Mesenchymal stem cell (in vitro differentiated cells and primary cell): ENCODE measurements at regions not wholly inside any gene's neighbourhood (a gene's known extent, or its start where the extent isn't known, plus 50 kb on each side); places are given as distances from the start of the nearest gene placed in this dataset.

Source experiments
- DNase-seq: peaks from one replicate; pipeline ENCODE4 v3.0.0-alpha.2; 2013
- H2AFZ ChIP-seq: one replicate; pipeline ENCODE4 v1.6.1; 2013; ENCODE audit warnings: low read depth, mild to moderate bottlenecking, control low read depth, inconsistent platforms, low read length, moderate library complexity
- H2AK5ac ChIP-seq: 2 replicates; pipeline ENCODE4 v1.6.1; 2013; ENCODE audit warnings: low read length, moderate library complexity, mild to moderate bottlenecking, inconsistent platforms; ENCODE audit not compliant: severe bottlenecking
- H2BK120ac ChIP-seq: one replicate; pipeline ENCODE4 v1.6.1; 2013; ENCODE audit warnings: low read depth, mild to moderate bottlenecking, inconsistent platforms, low read length, moderate library complexity
- H2BK12ac ChIP-seq, 2 experiments: one replicate each; pipeline ENCODE4 v1.6.1; 2013; ENCODE audit warnings: inconsistent platforms in 2 of 2, low read length in 2 of 2, mild to moderate bottlenecking in 2 of 2, moderate library complexity in 2 of 2, control low read depth in 1 of 2
- H2BK15ac ChIP-seq: one replicate; pipeline ENCODE4 v1.6.1; 2013; ENCODE audit warnings: mild to moderate bottlenecking, low read depth, inconsistent platforms; ENCODE audit not compliant: poor library complexity, severe bottlenecking
- H2BK5ac ChIP-seq: 2 replicates; pipeline ENCODE4 v1.6.1; 2013; ENCODE audit warnings: low read depth, mild to moderate bottlenecking, low read length, control low read depth, inconsistent platforms; ENCODE audit not compliant: poor library complexity, severe bottlenecking
- H3K14ac ChIP-seq, 2 experiments: one replicate each; pipeline ENCODE4 v1.6.1; 2013; ENCODE audit warnings: inconsistent platforms in 2 of 2, low read length in 2 of 2, control low read depth in 1 of 2, mild to moderate bottlenecking in 1 of 2, moderate library complexity in 1 of 2
- H3K18ac ChIP-seq, 2 experiments: one replicate each; pipeline ENCODE4 v1.6.1; 2013; ENCODE audit warnings: inconsistent platforms in 2 of 2, low read length in 2 of 2, control low read depth in 1 of 2, low read depth in 1 of 2, mild to moderate bottlenecking in 1 of 2
- H3K23ac ChIP-seq, 2 experiments: one replicate each; pipeline ENCODE4 v1.6.1; 2013; ENCODE audit warnings: inconsistent platforms in 2 of 2, low read length in 2 of 2, mild to moderate bottlenecking in 2 of 2, moderate library complexity in 2 of 2, control low read depth in 1 of 2
- H3K27ac ChIP-seq: 2 replicates; pipeline ENCODE4 v1.5.1; 2013; ENCODE audit warnings: mild to moderate bottlenecking, moderate library complexity, low read length, control low read depth, inconsistent platforms; ENCODE audit not compliant: poor library complexity, severe bottlenecking
- H3K27me3 ChIP-seq, 2 experiments: 2 replicates each; pipeline versions ENCODE4 v1.6.1 to v1.7.0; 2013; ENCODE audit warnings: low read length in 2 of 2, mild to moderate bottlenecking in 2 of 2, moderate library complexity in 2 of 2, control low read depth in 1 of 2, inconsistent platforms in 1 of 2; ENCODE audit not compliant: control insufficient read depth in 1 of 2, insufficient read depth in 1 of 2
- H3K36me3 ChIP-seq, 2 experiments: 2 replicates each; pipeline versions ENCODE4 v1.6.1 to v1.7.0; 2013; ENCODE audit warnings: low read length in 2 of 2, control low read depth in 1 of 2, inconsistent platforms in 1 of 2, low read depth in 1 of 2, mild to moderate bottlenecking in 1 of 2; ENCODE audit not compliant: insufficient read depth in 2 of 2, control insufficient read depth in 1 of 2
- H3K4ac ChIP-seq, 2 experiments: one replicate each; pipeline ENCODE4 v1.6.1; 2013; ENCODE audit warnings: inconsistent platforms in 2 of 2, low read length in 2 of 2, mild to moderate bottlenecking in 2 of 2, moderate library complexity in 2 of 2, control low read depth in 1 of 2, low read depth in 1 of 2
- H3K4me1 ChIP-seq: 2 replicates; pipeline ENCODE4 v1.6.1; 2013; ENCODE audit warnings: low read depth, low read length, control low read depth; ENCODE audit not compliant: control insufficient read depth, insufficient read depth
- H3K4me2 ChIP-seq: 2 replicates; pipeline ENCODE4 v1.6.1; 2013; ENCODE audit warnings: low read length, mild to moderate bottlenecking, inconsistent platforms; ENCODE audit not compliant: poor library complexity, severe bottlenecking
- H3K4me3 ChIP-seq, 2 experiments: 2 replicates each; pipeline versions ENCODE4 v1.5.1 to v1.7.0; 2013; ENCODE audit warnings: low read length in 2 of 2, mild to moderate bottlenecking in 2 of 2, control low read depth in 1 of 2, low read depth in 1 of 2; ENCODE audit not compliant: insufficient read depth in 1 of 2
- H3K79me1 ChIP-seq: replicated peaks from 2 replicates; pipeline ENCODE4 v1.6.1; 2013; ENCODE audit warnings: mild to moderate bottlenecking, control low read depth, low read length, inconsistent platforms; ENCODE audit not compliant: poor library complexity, severe bottlenecking
- H3K9ac ChIP-seq: 2 replicates; pipeline ENCODE4 v1.7.0; 2013; ENCODE audit warnings: mild to moderate bottlenecking, low read length, moderate library complexity
- H3K9me3 ChIP-seq: 2 replicates; pipeline ENCODE4 v1.7.0; 2013; ENCODE audit warnings: mild to moderate bottlenecking, low read length; ENCODE audit not compliant: control insufficient read depth
- H4K8ac ChIP-seq: one replicate; pipeline ENCODE4 v1.6.1; 2013; ENCODE audit warnings: inconsistent platforms, mild to moderate bottlenecking, low read length, moderate library complexity
- H4K91ac ChIP-seq: one replicate; pipeline ENCODE4 v1.6.1; 2013; ENCODE audit warnings: mild to moderate bottlenecking, low read length, inconsistent platforms
- WGBS: methylation state at CpG from one replicate; pipeline ENCODE4 v1.1.7; 2013; ENCODE audit warnings: mixed read lengths; 5-methylcytosine and 5-hydroxymethylcytosine counted together

DNA sequence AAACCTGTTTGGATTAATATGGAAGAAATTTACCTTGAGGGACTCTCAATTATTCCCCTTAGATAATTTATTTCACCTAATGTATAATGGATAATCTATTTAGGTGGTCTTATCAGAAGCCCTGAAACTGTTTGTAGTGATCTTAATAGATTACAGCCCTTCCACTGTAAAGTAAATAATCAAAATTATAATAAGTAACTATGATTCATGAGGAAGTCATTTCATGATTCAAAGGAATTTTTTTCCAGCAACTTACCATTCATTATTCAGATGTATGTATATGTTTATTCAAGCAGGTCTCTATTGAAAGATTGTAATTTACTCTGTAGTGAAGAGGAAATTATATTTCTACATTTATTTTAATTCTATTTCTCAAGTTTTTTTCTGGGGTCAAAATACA lies 250.6 kb upstream of the ROBO1 start:
- no peak overlapping the region for H2AK5ac ChIP-seq
- no peak overlapping the region for H2BK120ac ChIP-seq
- H3K27ac ChIP-seq, result no peak overlapping the region
- no peaks in the 10 kb centered on the region for H3K4me1 ChIP-seq
- H3K9me3 ChIP-seq, result no peaks in the 10 kb centered on the region
- H2AFZ ChIP-seq, result no peak overlapping the region
- no peak overlapping the region for H2BK12ac ChIP-seq
- H3K79me1 ChIP-seq, result no peaks in the 10 kb centered on the region
- no peak overlapping the region for H4K8ac ChIP-seq
- H3K23ac ChIP-seq, result no peak overlapping the region
- no peak overlapping the region for H3K9ac ChIP-seq
- no peak overlapping the region for H2BK5ac ChIP-seq
- no peak overlapping the region for H4K91ac ChIP-seq
- H2BK15ac ChIP-seq, result no peak overlapping the region
- DNase-seq, result no peak
- H3K4me2 ChIP-seq, result no peak overlapping the region
- H3K27me3 ChIP-seq, result no peaks in the 10 kb centered on the region
- H3K14ac ChIP-seq, result no peak overlapping the region
- no peak overlapping the region for H3K18ac ChIP-seq
- H3K4ac ChIP-seq, result no peak overlapping the region
- no peak overlapping the region for H3K4me3 ChIP-seq
- no peaks in the 10 kb centered on the region for H3K36me3 ChIP-seq

DNA sequence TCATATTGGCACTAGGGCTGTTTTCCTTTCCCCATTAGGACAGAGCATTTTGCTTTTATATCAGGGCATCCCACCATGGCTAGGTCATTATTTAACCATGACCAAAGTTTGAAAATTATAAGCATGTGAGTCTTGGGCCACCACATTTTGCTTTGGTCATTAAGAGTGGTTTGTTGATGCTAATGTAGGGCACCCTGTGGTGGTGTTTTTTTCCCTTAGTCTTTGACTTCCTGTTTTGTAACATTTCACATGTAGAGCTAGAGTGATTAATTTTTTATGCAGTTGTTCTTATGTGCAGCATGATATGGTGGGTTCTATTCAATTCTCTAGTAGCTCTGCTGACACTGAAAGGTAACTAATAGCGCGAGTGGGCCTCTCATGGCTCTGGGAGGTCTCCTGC lies 249.6 kb upstream of the ROBO1 start:
- H3K18ac ChIP-seq, result no peak overlapping the region
- no peak for DNase-seq
- H3K4me2 ChIP-seq, result no peak overlapping the region
- no peaks in the 10 kb centered on the region for H3K36me3 ChIP-seq
- H3K4me1 ChIP-seq, result no peaks in the 10 kb centered on the region
- H3K9ac ChIP-seq, result no peak overlapping the region
- no peaks in the 10 kb centered on the region for H3K9me3 ChIP-seq
- H3K4me3 ChIP-seq, result no peak overlapping the region
- H2BK15ac ChIP-seq, result no peak overlapping the region
- no peaks in the 10 kb centered on the region for H3K79me1 ChIP-seq
- no peak overlapping the region for H2BK12ac ChIP-seq
- no peak overlapping the region for H2AFZ ChIP-seq
- H3K14ac ChIP-seq, result no peak overlapping the region
- H3K27me3 ChIP-seq, result no peaks in the 10 kb centered on the region
- H4K8ac ChIP-seq, result no peak overlapping the region
- H3K27ac ChIP-seq, result no peak overlapping the region
- H3K23ac ChIP-seq, result no peak overlapping the region
- H2BK5ac ChIP-seq, result no peak overlapping the region
- WGBS, result 100% methylated on average over 2 of the region's 2 CpGs
- H2AK5ac ChIP-seq, result no peak overlapping the region
- no peak overlapping the region for H4K91ac ChIP-seq
- H2BK120ac ChIP-seq, result no peak overlapping the region
- no peak overlapping the region for H3K4ac ChIP-seq

DNA sequence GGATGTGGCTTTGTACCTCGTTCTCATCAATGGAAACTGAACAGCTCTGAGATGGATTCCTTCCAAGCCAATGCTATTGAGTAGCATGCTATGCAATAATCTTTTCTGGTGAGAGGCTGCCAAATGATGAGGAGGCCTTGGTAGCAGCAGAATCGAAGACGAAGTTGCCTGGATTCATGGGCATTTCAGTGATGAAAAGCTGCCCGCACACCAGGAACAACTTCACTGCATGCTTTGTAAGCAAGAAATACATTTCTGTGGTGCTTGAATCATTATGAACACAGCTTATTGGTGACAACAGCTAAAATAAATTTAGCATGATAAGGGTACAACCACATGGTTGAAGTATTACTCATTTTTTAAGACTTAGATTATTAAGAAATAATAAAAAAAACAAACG lies 246.8 kb upstream of the ROBO1 start:
- Histone ChIP-seq H2BK12ac (no peak overlapping the region), H2BK15ac (no peak overlapping the region), H3K18ac (no peak overlapping the region), H2AK5ac (no peak overlapping the region), H3K4me2 (no peak overlapping the region), H3K36me3 (no peaks in the 10 kb centered on the region), H3K27me3 (no peaks in the 10 kb centered on the region), H3K23ac (no peak overlapping the region), H3K9me3 (no peaks in the 10 kb centered on the region), H2BK5ac (no peak overlapping the region), H3K79me1 (no peaks in the 10 kb centered on the region), H4K91ac (no peak overlapping the region), H3K27ac (no peak overlapping the region), H2AFZ (no peak overlapping the region), H2BK120ac (no peak overlapping the region), H4K8ac (no peak overlapping the region), H3K4me1 (no peaks in the 10 kb centered on the region), H3K4ac (no peak overlapping the region), H3K14ac (no peak overlapping the region), H3K9ac (no peak overlapping the region), H3K4me3 (no peak overlapping the region)
- no peak for DNase-seq
- 64% methylated on average over 1 of the region's 5 CpGs for WGBS

DNA sequence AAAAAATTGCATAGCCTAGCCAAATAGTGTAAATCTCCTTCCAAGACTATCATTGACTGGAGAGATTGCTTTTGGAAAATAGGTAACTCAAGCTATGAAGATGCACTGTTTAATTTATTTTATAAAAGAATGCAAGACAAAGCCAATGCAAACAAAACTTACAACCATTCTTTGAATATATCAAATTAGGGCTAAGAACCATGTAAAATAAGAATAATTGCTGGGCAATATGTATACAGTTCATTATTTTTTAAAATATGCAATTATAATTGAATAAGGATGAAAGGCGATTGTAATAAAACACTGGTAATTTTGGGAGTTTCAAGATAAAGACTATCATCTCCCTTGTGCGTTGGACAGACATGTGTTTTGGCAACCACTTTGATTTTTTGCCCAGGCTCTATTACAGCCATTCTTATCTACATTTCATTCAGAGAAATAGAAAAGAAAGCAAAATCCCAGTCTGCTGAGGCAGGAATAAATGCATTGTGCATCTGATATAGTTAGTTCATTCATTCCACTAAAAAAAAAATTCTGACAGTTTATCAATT lies 242.3 kb upstream of the ROBO1 start:
- Histone ChIP-seq H3K23ac (no peak overlapping the region), H3K27me3 (no peaks in the 10 kb centered on the region), H4K8ac (no peak overlapping the region), H2BK12ac (no peak overlapping the region), H3K4ac (no peak overlapping the region), H2BK120ac (no peak overlapping the region), H3K9ac (no peak overlapping the region), H3K4me3 (no peak overlapping the region), H3K79me1 (no peaks in the 10 kb centered on the region), H3K9me3 (no peaks in the 10 kb centered on the region), H3K18ac (no peak overlapping the region), H2BK15ac (no peak overlapping the region), H3K4me1 (no peaks in the 10 kb centered on the region), H3K27ac (no peak overlapping the region), H3K4me2 (no peak overlapping the region), H3K36me3 (no peaks in the 10 kb centered on the region), H3K14ac (no peak overlapping the region), H4K91ac (no peak overlapping the region), H2BK5ac (no peak overlapping the region), H2AFZ (no peak overlapping the region), H2AK5ac (no peak overlapping the region)
- no peak for DNase-seq
- WGBS, result 29% methylated on average over 1 of the region's 2 CpGs
